Karpas-422 (cell line): ENCODE measurements at regions not wholly inside any gene's neighbourhood (a gene's known extent, or its start where the extent isn't known, plus 50 kb on each side); places are given as distances from the start of the nearest gene placed in this dataset.

Experiments
- DNase-seq: peaks from one replicate; pipeline ENCODE4 v3.0.0-alpha.2; 2015
- H2AFZ ChIP-seq: fragments of 200-600 bp; sonication (generic); 2 replicates; pipeline ENCODE4 v1.6.1; 2014; ENCODE audit warnings: antibody characterized with exemption, low read length, mixed read lengths
- H3K27ac ChIP-seq: fragments of 200-600 bp; sonication (generic); 2 replicates; pipeline ENCODE4 v1.5.1; 2014; ENCODE audit warnings: mild to moderate bottlenecking, low read length, moderate library complexity
- H3K27me3 ChIP-seq: fragments of 200-600 bp; sonication (generic); 2 replicates; pipeline ENCODE4 v1.6.1; 2014; ENCODE audit warnings: low read length, mixed read lengths
- H3K36me3 ChIP-seq: fragments of 200-600 bp; sonication (generic); 2 replicates; pipeline ENCODE4 v1.6.1; 2014; ENCODE audit warnings: low read length, mixed read lengths; ENCODE audit not compliant: insufficient read depth
- H3K4me1 ChIP-seq: fragments of 200-600 bp; sonication (generic); 2 replicates; pipeline ENCODE4 v1.6.1; 2014; ENCODE audit warnings: mild to moderate bottlenecking, low read length, mixed read lengths
- H3K4me2 ChIP-seq: fragments of 200-600 bp; sonication (generic); 2 replicates; pipeline ENCODE4 v1.6.1; 2014; ENCODE audit warnings: low read length, low read depth, mild to moderate bottlenecking; ENCODE audit not compliant: poor library complexity, severe bottlenecking
- H3K4me3 ChIP-seq: fragments of 200-600 bp; sonication (generic); 2 replicates; pipeline ENCODE4 v1.5.1; 2014; ENCODE audit warnings: mild to moderate bottlenecking, antibody characterized with exemption, low read length, mixed read lengths
- H3K79me2 ChIP-seq: fragments of 200-600 bp; sonication (generic); 2 replicates; pipeline ENCODE4 v1.6.1; 2014; ENCODE audit warnings: mild to moderate bottlenecking, low read length, mixed read lengths
- H3K9ac ChIP-seq: fragments of 200-600 bp; sonication (generic); 2 replicates; pipeline ENCODE4 v1.6.0; 2014; ENCODE audit warnings: low read length
- H3K9me2 ChIP-seq: fragments of 200-600 bp; sonication (generic), shearing (Covaris generic); replicated peaks from 2 replicates; pipeline ENCODE4 v1.6.0; 2014; ENCODE audit warnings: mild to moderate bottlenecking, low read length, moderate library complexity; ENCODE audit not compliant: insufficient read depth
- H3K9me3 ChIP-seq: fragments of 300-700, 200-600 bp; sonication (generic); 2 replicates; pipeline ENCODE4 v1.6.1; 2014; ENCODE audit warnings: low read length, mixed read lengths
- H4K20me1 ChIP-seq: fragments of 200-600 bp; sonication (generic); 2 replicates; pipeline ENCODE4 v1.6.1; 2014; ENCODE audit warnings: mild to moderate bottlenecking, antibody characterized with exemption, low read length, low read depth; ENCODE audit not compliant: insufficient read depth

GRCh38 chr10:78426181-78426580, 392.5 kb downstream of the RPS24 start:
- no peaks in the 10 kb centered on the region for H3K9me3 ChIP-seq
- H3K27me3 ChIP-seq = no peaks in the 10 kb centered on the region
- no peak overlapping the region for H3K4me3 ChIP-seq
- no peaks in the 10 kb centered on the region for H3K36me3 ChIP-seq
- DNase-seq = no peak
- H3K79me2 ChIP-seq = no peaks in the 10 kb centered on the region
- peaks cover 58% of the 10 kb centered on the region for H3K4me1 ChIP-seq
- H3K4me2 ChIP-seq = peak overlapping the region; percentile 33
- H3K9me2 ChIP-seq = no peaks in the 10 kb centered on the region
- no peak overlapping the region for H3K27ac ChIP-seq
- H4K20me1 ChIP-seq = no peaks in the 10 kb centered on the region
- H2AFZ ChIP-seq = no peak overlapping the region
- no peak overlapping the region for H3K9ac ChIP-seq

- Histone ChIP-seq H3K9ac (no peak overlapping the region), H3K9me2 (no peaks in the 10 kb centered on the region), H3K4me2 (peak overlapping the region; percentile 4), H3K9me3 (no peaks in the 10 kb centered on the region), H4K20me1 (no peaks in the 10 kb centered on the region), H3K36me3 (no peaks in the 10 kb centered on the region), H3K79me2 (no peaks in the 10 kb centered on the region), H2AFZ (no peak overlapping the region), H3K27me3 (no peaks in the 10 kb centered on the region), H3K27ac (no peak overlapping the region), H3K4me1 (peaks cover 72% of the 10 kb centered on the region), H3K4me3 (no peak overlapping the region)
- DNase-seq = no peak
These were observed 393.9 kb downstream of the RPS24 start for GRCh38 chr10:78427497-78428031.

- H3K27ac ChIP-seq = peak overlapping the region; percentile 89
- H2AFZ ChIP-seq = no peak overlapping the region
- peak overlapping the region; percentile 52 for H3K4me2 ChIP-seq
- DNase-seq = no peak
- H4K20me1 ChIP-seq = no peaks in the 10 kb centered on the region
- H3K9ac ChIP-seq = peak overlapping the region; percentile 25; the same call in 1 of the 2 replicates
- no peaks in the 10 kb centered on the region for H3K9me2 ChIP-seq
- peaks cover 82% of the 10 kb centered on the region for H3K4me1 ChIP-seq
- no peaks in the 10 kb centered on the region for H3K27me3 ChIP-seq
- H3K36me3 ChIP-seq = no peaks in the 10 kb centered on the region
- H3K4me3 ChIP-seq = no peak overlapping the region
- no peaks in the 10 kb centered on the region for H3K9me3 ChIP-seq
- H3K79me2 ChIP-seq = no peaks in the 10 kb centered on the region
These were observed 394.9 kb downstream of the RPS24 start for GRCh38 chr10:78428579-78428978.

- Histone ChIP-seq H3K9me3 (no peaks in the 10 kb centered on the region), H3K9me2 (no peaks in the 10 kb centered on the region), H3K4me1 (peaks cover 95% of the 10 kb centered on the region), H3K4me3 (peak overlapping the region; percentile 10; the same call in 1 of the 2 replicates), H3K9ac (peak overlapping the region; percentile 35), H3K36me3 (no peaks in the 10 kb centered on the region), H3K27ac (peak overlapping the region; percentile 89), H4K20me1 (no peaks in the 10 kb centered on the region), H3K4me2 (peak overlapping the region; percentile 52), H3K79me2 (no peaks in the 10 kb centered on the region), H3K27me3 (no peaks in the 10 kb centered on the region), H2AFZ (no peak overlapping the region)
- DNase-seq = peak; percentile 63
These were observed 396.3 kb downstream of the RPS24 start for GRCh38 chr10:78429984-78430383.

- no peak overlapping the region for H2AFZ ChIP-seq
- no peaks in the 10 kb centered on the region for H3K27me3 ChIP-seq
- peak overlapping the region; percentile 2; the same call in 1 of the 2 replicates for H3K4me3 ChIP-seq
- H3K9me3 ChIP-seq = no peaks in the 10 kb centered on the region
- peaks cover 100% of the 10 kb centered on the region for H3K4me1 ChIP-seq
- H3K27ac ChIP-seq = peak overlapping the region; percentile 89
- H3K4me2 ChIP-seq = peak overlapping the region; percentile 52
- H3K9me2 ChIP-seq = no peaks in the 10 kb centered on the region
- DNase-seq = peak; percentile 65
- H3K36me3 ChIP-seq = no peaks in the 10 kb centered on the region
- no peaks in the 10 kb centered on the region for H4K20me1 ChIP-seq
- no peaks in the 10 kb centered on the region for H3K79me2 ChIP-seq
- peak overlapping the region; percentile 57 for H3K9ac ChIP-seq
These were observed 398.9 kb downstream of the RPS24 start for GRCh38 chr10:78432583-78432982.

- Histone ChIP-seq H3K4me2 (peak overlapping the region; percentile 52), H3K4me3 (peak overlapping the region; percentile 36; the same call in 1 of the 2 replicates), H2AFZ (no peak overlapping the region), H3K79me2 (no peaks in the 10 kb centered on the region), H3K9ac (peak overlapping the region; percentile 57), H3K4me1 (peaks cover 100% of the 10 kb centered on the region), H3K27ac (peak overlapping the region; percentile 89), H3K36me3 (no peaks in the 10 kb centered on the region), H3K9me3 (no peaks in the 10 kb centered on the region), H3K9me2 (no peaks in the 10 kb centered on the region), H3K27me3 (no peaks in the 10 kb centered on the region), H4K20me1 (no peaks in the 10 kb centered on the region)
- DNase-seq = peak; percentile 45
These were observed 399.5 kb downstream of the RPS24 start for GRCh38 chr10:78433076-78433595.

GRCh38 chr10:78433766-78434535, 400.3 kb downstream of the RPS24 start:
- peak overlapping the region; percentile 57 for H3K9ac ChIP-seq
- H3K4me1 ChIP-seq = peaks cover 98% of the 10 kb centered on the region
- H3K4me2 ChIP-seq = peak overlapping the region; percentile 52
- H2AFZ ChIP-seq = no peak overlapping the region
- H3K4me3 ChIP-seq = peak overlapping the region; percentile 36; the same call in 1 of the 2 replicates
- peak overlapping the region; percentile 89 for H3K27ac ChIP-seq
- no peaks in the 10 kb centered on the region for H3K79me2 ChIP-seq
- peak; percentile 77 for DNase-seq
- H4K20me1 ChIP-seq = no peaks in the 10 kb centered on the region
- H3K9me2 ChIP-seq = no peaks in the 10 kb centered on the region
- no peaks in the 10 kb centered on the region for H3K36me3 ChIP-seq
- no peaks in the 10 kb centered on the region for H3K9me3 ChIP-seq
- no peaks in the 10 kb centered on the region for H3K27me3 ChIP-seq

- no peaks in the 10 kb centered on the region for H3K27me3 ChIP-seq
- no peaks in the 10 kb centered on the region for H3K79me2 ChIP-seq
- peak overlapping the region; percentile 52 for H3K4me2 ChIP-seq
- no peak overlapping the region for H2AFZ ChIP-seq
- H4K20me1 ChIP-seq = no peaks in the 10 kb centered on the region
- H3K4me1 ChIP-seq = peaks cover 89% of the 10 kb centered on the region
- H3K27ac ChIP-seq = peak overlapping the region; percentile 89
- no peak for DNase-seq
- no peaks in the 10 kb centered on the region for H3K9me2 ChIP-seq
- H3K4me3 ChIP-seq = peak overlapping the region; percentile 36; the same call in 1 of the 2 replicates
- no peaks in the 10 kb centered on the region for H3K36me3 ChIP-seq
- H3K9me3 ChIP-seq = no peaks in the 10 kb centered on the region
- H3K9ac ChIP-seq = peak overlapping the region; percentile 57
These were observed 401.2 kb downstream of the RPS24 start for GRCh38 chr10:78434886-78435285.
